ENCODE measurements at regions not wholly inside any gene's neighbourhood (a gene's known extent, or its start where the extent isn't known, plus 50 kb on each side); places are given as distances from the start of the nearest gene placed in this dataset.

GRCh38 chr13:50122455-50122854 lies 107.2 kb downstream of the KCNRG start:
- Histone ChIP-seq H3K36me3 (ENCODE audit: control insufficient read depth in 3 of 3, insufficient read depth in 3 of 3, low read length in 3 of 3) (peaks cover 0 to 6% (median 4%) of the 10 kb centered on the region in 3 donors), H3K9ac (ENCODE audit: low read depth in 1 of 3, low read length in 3 of 3) (peak overlapping the region; percentile 69 to 97 (median 90)), H3K27ac (ENCODE audit: low read depth, low read length) (peak overlapping the region; percentile 99), H3K4me1 (ENCODE audit: control insufficient read depth in 3 of 3, insufficient read depth in 3 of 3, low read length in 3 of 3) (peaks cover 34 to 48% (median 42%) of the 10 kb centered on the region in 3 donors), H3K9me3 (ENCODE audit: control insufficient read depth in 3 of 3, low read length in 3 of 3) (no peaks in the 10 kb centered on the region), H3K4me3 (ENCODE audit: low read length in 3 of 3) (peak overlapping the region in 1 of 3 donors; percentile 11), H3K27me3 (ENCODE audit: control insufficient read depth in 3 of 3, insufficient read depth in 3 of 3, low read length in 3 of 3) (no peaks in the 10 kb centered on the region)

DNA sequence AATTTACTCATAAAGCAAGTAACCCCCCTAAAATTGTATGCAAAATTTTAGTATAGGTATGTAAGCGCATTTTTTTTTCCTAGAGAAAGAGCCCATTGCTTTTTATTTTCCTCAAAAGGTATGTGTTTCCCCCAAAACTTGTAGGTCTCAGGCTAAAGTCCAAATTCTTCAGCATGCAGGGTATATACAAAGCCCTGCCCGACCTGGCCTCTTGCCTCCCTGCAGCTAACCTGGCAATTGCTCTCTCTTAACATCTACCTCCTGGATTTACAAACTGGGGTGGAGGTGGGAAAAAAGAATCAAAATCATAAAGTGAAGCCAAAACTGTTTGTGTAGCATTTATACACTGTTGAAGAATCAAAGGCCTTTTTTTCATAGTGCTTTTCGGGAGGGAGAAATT lies 107.8 kb downstream of the KCNRG start:
- Histone ChIP-seq H3K9me3 (ENCODE audit: control insufficient read depth in 3 of 3, low read length in 3 of 3) (no peaks in the 10 kb centered on the region), H3K4me1 (ENCODE audit: control insufficient read depth in 3 of 3, insufficient read depth in 3 of 3, low read length in 3 of 3) (peaks cover 36 to 48% (median 42%) of the 10 kb centered on the region in 3 donors), H3K9ac (ENCODE audit: low read depth in 1 of 3, low read length in 3 of 3) (peak overlapping the region; percentile 69 to 97 (median 90)), H3K36me3 (ENCODE audit: control insufficient read depth in 3 of 3, insufficient read depth in 3 of 3, low read length in 3 of 3) (peaks cover 0 to 6% (median 4%) of the 10 kb centered on the region in 3 donors), H3K4me3 (ENCODE audit: low read length in 3 of 3) (peak overlapping the region; percentile 72 to 79 (median 74)), H3K27me3 (ENCODE audit: control insufficient read depth in 3 of 3, insufficient read depth in 3 of 3, low read length in 3 of 3) (no peaks in the 10 kb centered on the region), H3K27ac (ENCODE audit: low read depth, low read length) (peak overlapping the region; percentile 99)

- Histone ChIP-seq H3K27ac (ENCODE audit: low read depth, low read length) (peak overlapping the region; percentile 99), H3K9ac (ENCODE audit: low read depth in 1 of 3, low read length in 3 of 3) (peak overlapping the region; percentile 69 to 97 (median 90)), H3K27me3 (ENCODE audit: control insufficient read depth in 3 of 3, insufficient read depth in 3 of 3, low read length in 3 of 3) (no peaks in the 10 kb centered on the region), H3K4me1 (ENCODE audit: control insufficient read depth in 3 of 3, insufficient read depth in 3 of 3, low read length in 3 of 3) (peaks cover 36 to 48% (median 42%) of the 10 kb centered on the region in 3 donors), H3K36me3 (ENCODE audit: control insufficient read depth in 3 of 3, insufficient read depth in 3 of 3, low read length in 3 of 3) (peaks cover 0 to 6% (median 4%) of the 10 kb centered on the region in 3 donors), H3K4me3 (ENCODE audit: low read length in 3 of 3) (peak overlapping the region; percentile 72 to 79 (median 74)), H3K9me3 (ENCODE audit: control insufficient read depth in 3 of 3, low read length in 3 of 3) (no peaks in the 10 kb centered on the region)
Measured at GRCh38 chr13:50123515-50123861, 108.2 kb downstream of the KCNRG start.

GRCh38 chr13:50123862-50124535 lies 108.8 kb downstream of the KCNRG start:
- Histone ChIP-seq H3K27ac (ENCODE audit: low read depth, low read length) (peak overlapping the region; percentile 99), H3K4me3 (ENCODE audit: low read length in 3 of 3) (peak overlapping the region; percentile 72 to 79 (median 74)), H3K4me1 (ENCODE audit: control insufficient read depth in 3 of 3, insufficient read depth in 3 of 3, low read length in 3 of 3) (peaks cover 36 to 48% (median 42%) of the 10 kb centered on the region in 3 donors), H3K27me3 (ENCODE audit: control insufficient read depth in 3 of 3, insufficient read depth in 3 of 3, low read length in 3 of 3) (no peaks in the 10 kb centered on the region), H3K9me3 (ENCODE audit: control insufficient read depth in 3 of 3, low read length in 3 of 3) (no peaks in the 10 kb centered on the region), H3K36me3 (ENCODE audit: control insufficient read depth in 3 of 3, insufficient read depth in 3 of 3, low read length in 3 of 3) (peaks cover 0 to 6% (median 4%) of the 10 kb centered on the region in 3 donors), H3K9ac (ENCODE audit: low read depth in 1 of 3, low read length in 3 of 3) (peak overlapping the region; percentile 69 to 97 (median 90))

GRCh38 chr13:50124536-50125303 lies 109.5 kb downstream of the KCNRG start:
- peak overlapping the region; percentile 86 to 99 (median 97) for H3K4me3 ChIP-seq (ENCODE audit: low read length in 3 of 3)
- peaks cover 0 to 6% (median 4%) of the 10 kb centered on the region in 3 donors for H3K36me3 ChIP-seq (ENCODE audit: control insufficient read depth in 3 of 3, insufficient read depth in 3 of 3, low read length in 3 of 3)
- H3K9ac ChIP-seq (ENCODE audit: low read depth in 1 of 3, low read length in 3 of 3) = peak overlapping the region; percentile 97 to 100 (median 98)
- peak overlapping the region; percentile 99 for H3K27ac ChIP-seq (ENCODE audit: low read depth, low read length)
- peaks cover 41 to 47% (median 45%) of the 10 kb centered on the region in 3 donors for H3K4me1 ChIP-seq (ENCODE audit: control insufficient read depth in 3 of 3, insufficient read depth in 3 of 3, low read length in 3 of 3)
- H3K9me3 ChIP-seq (ENCODE audit: control insufficient read depth in 3 of 3, low read length in 3 of 3) = no peaks in the 10 kb centered on the region
- H3K27me3 ChIP-seq (ENCODE audit: control insufficient read depth in 3 of 3, insufficient read depth in 3 of 3, low read length in 3 of 3) = no peaks in the 10 kb centered on the region

DNA sequence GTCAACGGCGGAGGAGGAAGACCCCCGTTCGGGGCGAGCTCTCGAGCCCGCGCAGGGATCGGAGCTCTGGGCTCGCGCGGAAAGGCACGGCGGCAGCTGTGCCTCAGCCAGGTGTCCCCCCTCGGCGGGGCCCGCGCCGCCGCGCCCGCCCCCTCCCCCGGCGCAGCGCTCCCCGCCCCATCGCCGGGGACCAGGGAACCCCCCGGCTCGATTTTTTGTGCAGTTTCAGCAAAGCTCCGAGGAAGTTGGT lies 110.0 kb downstream of the KCNRG start:
- Histone ChIP-seq H3K9me3 (ENCODE audit: control insufficient read depth in 3 of 3, low read length in 3 of 3) (no peaks in the 10 kb centered on the region), H3K9ac (ENCODE audit: low read depth in 1 of 3, low read length in 3 of 3) (peak overlapping the region; percentile 97 to 100 (median 98)), H3K27ac (ENCODE audit: low read depth, low read length) (peak overlapping the region; percentile 99), H3K4me1 (ENCODE audit: control insufficient read depth in 3 of 3, insufficient read depth in 3 of 3, low read length in 3 of 3) (peaks cover 43 to 49% (median 49%) of the 10 kb centered on the region in 3 donors), H3K36me3 (ENCODE audit: control insufficient read depth in 3 of 3, insufficient read depth in 3 of 3, low read length in 3 of 3) (peaks cover 0 to 6% (median 4%) of the 10 kb centered on the region in 3 donors), H3K4me3 (ENCODE audit: low read length in 3 of 3) (peak overlapping the region; percentile 86 to 99 (median 97)), H3K27me3 (ENCODE audit: control insufficient read depth in 3 of 3, insufficient read depth in 3 of 3, low read length in 3 of 3) (no peaks in the 10 kb centered on the region)

GRCh38 chr13:50125554-50126262 lies 110.5 kb downstream of the KCNRG start:
- Histone ChIP-seq H3K27ac (ENCODE audit: low read depth, low read length) (peak overlapping the region; percentile 99), H3K9ac (ENCODE audit: low read depth in 1 of 3, low read length in 3 of 3) (peak overlapping the region; percentile 88 to 100 (median 98)), H3K4me1 (ENCODE audit: control insufficient read depth in 3 of 3, insufficient read depth in 3 of 3, low read length in 3 of 3) (peaks cover 44 to 49% (median 49%) of the 10 kb centered on the region in 3 donors), H3K4me3 (ENCODE audit: low read length in 3 of 3) (peak overlapping the region; percentile 86 to 99 (median 97)), H3K36me3 (ENCODE audit: control insufficient read depth in 3 of 3, insufficient read depth in 3 of 3, low read length in 3 of 3) (peaks cover 0 to 6% (median 4%) of the 10 kb centered on the region in 3 donors), H3K27me3 (ENCODE audit: control insufficient read depth in 3 of 3, insufficient read depth in 3 of 3, low read length in 3 of 3) (no peaks in the 10 kb centered on the region), H3K9me3 (ENCODE audit: control insufficient read depth in 3 of 3, low read length in 3 of 3) (no peaks in the 10 kb centered on the region)

- peaks cover 42 to 50% (median 46%) of the 10 kb centered on the region in 3 donors for H3K4me1 ChIP-seq (ENCODE audit: control insufficient read depth in 3 of 3, insufficient read depth in 3 of 3, low read length in 3 of 3)
- H3K27ac ChIP-seq (ENCODE audit: low read depth, low read length) = peak overlapping the region; percentile 99
Measured at GRCh38 chr13:50126263-50126992, 111.2 kb downstream of the KCNRG start.

DNA sequence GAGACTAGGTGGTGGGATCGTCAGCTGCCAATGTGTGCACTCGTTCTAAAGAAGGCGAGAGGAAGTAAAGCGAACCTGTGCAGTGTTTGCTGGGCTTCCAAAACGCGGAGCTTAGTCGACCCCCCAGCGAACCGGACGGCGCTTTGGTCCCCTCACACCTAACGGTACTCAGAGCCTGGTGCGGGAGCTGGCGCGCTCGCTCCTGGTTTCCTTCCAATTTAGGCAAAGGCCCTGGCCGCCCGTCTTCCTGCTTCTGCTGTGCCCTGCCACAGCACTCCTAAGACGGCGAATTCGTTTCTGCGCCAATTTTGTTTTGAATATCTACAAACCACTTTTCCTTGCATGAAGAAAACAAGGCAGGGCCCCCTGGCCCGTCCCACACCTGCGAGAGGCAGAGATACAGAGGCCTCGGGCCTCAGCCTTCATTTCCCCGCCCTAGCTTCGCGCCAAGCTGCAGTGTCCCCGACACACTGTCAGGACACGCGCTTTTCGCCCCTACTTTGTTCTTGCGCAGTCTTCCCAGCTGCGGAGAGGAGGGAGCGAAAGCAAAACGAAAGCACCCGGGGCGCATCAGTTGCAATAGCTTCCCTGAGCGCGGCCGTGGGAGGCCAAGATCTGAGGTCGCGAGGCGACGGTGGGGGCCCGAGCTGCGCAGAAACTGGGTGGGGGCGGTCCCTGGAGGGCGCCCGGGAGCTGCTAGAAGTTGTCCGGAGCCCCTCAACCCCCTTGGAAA lies 111.9 kb downstream of the KCNRG start:
- Histone ChIP-seq H3K4me1 (ENCODE audit: control insufficient read depth in 3 of 3, insufficient read depth in 3 of 3, low read length in 3 of 3) (peaks cover 36 to 42% (median 39%) of the 10 kb centered on the region in 3 donors), H3K36me3 (ENCODE audit: control insufficient read depth in 3 of 3, insufficient read depth in 3 of 3, low read length in 3 of 3) (no peaks in the 10 kb centered on the region), H3K4me3 (ENCODE audit: low read length in 3 of 3) (peak overlapping the region; percentile 56 to 97 (median 81)), H3K27me3 (ENCODE audit: control insufficient read depth in 3 of 3, insufficient read depth in 3 of 3, low read length in 3 of 3) (peaks cover 0 to 6% (median 3%) of the 10 kb centered on the region in 3 donors), H3K27ac (ENCODE audit: low read depth, low read length) (peak overlapping the region; percentile 99), H3K9ac (ENCODE audit: low read depth in 1 of 3, low read length in 3 of 3) (peak overlapping the region in 2 of 3 donors; percentile 52 to 100), H3K9me3 (ENCODE audit: control insufficient read depth in 3 of 3, low read length in 3 of 3) (no peaks in the 10 kb centered on the region)

More at GRCh38 chr13:50126263-50126992, 111.2 kb downstream of the KCNRG start:
- peaks cover 0 to 5% (median 4%) of the 10 kb centered on the region in 3 donors for H3K36me3 ChIP-seq (ENCODE audit: control insufficient read depth in 3 of 3, insufficient read depth in 3 of 3, low read length in 3 of 3)
- peak overlapping the region; percentile 88 to 100 (median 98) for H3K9ac ChIP-seq (ENCODE audit: low read depth in 1 of 3, low read length in 3 of 3)
- H3K4me3 ChIP-seq (ENCODE audit: low read length in 3 of 3) = peak overlapping the region; percentile 81 to 97 (median 81)
- H3K9me3 ChIP-seq (ENCODE audit: control insufficient read depth in 3 of 3, low read length in 3 of 3) = no peaks in the 10 kb centered on the region
- peaks cover 0 to 3% (median 0%) of the 10 kb centered on the region in 3 donors for H3K27me3 ChIP-seq (ENCODE audit: control insufficient read depth in 3 of 3, insufficient read depth in 3 of 3, low read length in 3 of 3)
